Gastroesophageal sphincter (tissue), 4 donors: ENCODE measurements at regions not wholly inside any gene's neighbourhood (a gene's known extent, or its start where the extent isn't known, plus 50 kb on each side); places are given as distances from the start of the nearest gene placed in this dataset.

ENCODE experiments used
- ATAC-seq: fragments of 150-250 bp; one replicate; pipeline ENCODE4 v1.9.1; 2016; ENCODE audit warnings: mild to moderate bottlenecking, moderate library complexity
- H3K27ac ChIP-seq, 4 donors: fragments of 200-600 bp; sonication (generic) in 3 of 4; 1 replicate in 3 of 4; 2 replicates in 1 of 4; pipeline ENCODE4 v1.5.1; 2016 to 2019
- H3K27me3 ChIP-seq: fragments of 200-600 bp; sonication (generic); one replicate; pipeline ENCODE4 v1.5.1; 2019
- H3K36me3 ChIP-seq, 2 donors: fragments of 200-600 bp; sonication (generic); one replicate each; pipeline ENCODE4 v1.5.1; 2019; ENCODE audit warnings: control low read depth in 1 of 2
- H3K4me1 ChIP-seq, 3 donors: fragments of 200-600 bp; sonication (generic); 1 replicate in 2 of 3; 2 replicates in 1 of 3; pipeline ENCODE4 v1.5.1; 2016 to 2019; ENCODE audit warnings: control low read depth in 2 of 3
- H3K4me3 ChIP-seq, 2 donors: fragments of 200-600 bp; sonication (generic); one replicate each; pipeline ENCODE4 v1.5.1; 2019; ENCODE audit warnings: mild to moderate bottlenecking in 1 of 2, moderate library complexity in 1 of 2
- H3K9me3 ChIP-seq, 3 donors: fragments of 200-600 bp; sonication (generic); one replicate each; pipeline ENCODE4 v1.5.1; 2017 to 2019; ENCODE audit warnings: control low read depth in 2 of 3
- EP300 ChIP-seq: sonication (generic); formaldehyde crosslinking; IDR thresholded peaks from one replicate; pipeline ENCODE4 v1.6.1; 2017; ENCODE audit warnings: antibody characterized with exemption, mild to moderate bottlenecking
- POLR2A ChIP-seq, 2 donors: fragments of 450-650 bp; IDR thresholded peaks; one replicate each; pipeline ENCODE4 v1.6.1; 2017; ENCODE audit warnings: antibody characterized with exemption in 2 of 2, mild to moderate bottlenecking in 2 of 2, moderate library complexity in 1 of 2
- POLR2AphosphoS5 ChIP-seq: sonication (generic); formaldehyde crosslinking; IDR thresholded peaks from one replicate; pipeline ENCODE4 v1.6.1; 2017; ENCODE audit warnings: antibody characterized with exemption
- WGBS, 2 donors: methylation state at CpG; one replicate each; pipeline ENCODE4 v1.1.5; 2018; ENCODE audit warnings: low coverage in 1 of 2; 5-methylcytosine and 5-hydroxymethylcytosine counted together
- TF ChIP-seq, protein P1 (sequence below), 4 experiments: fragments of 200-600 bp in 2 of 4; fragments of 450-650 bp in 2 of 4; sonication (generic) in 1 of 4; IDR thresholded peaks; one replicate each; pipeline ENCODE4 v1.5.1; 2017 to 2019; ENCODE audit warnings: antibody characterized with exemption in 4 of 4, mild to moderate bottlenecking in 2 of 4, moderate library complexity in 2 of 4

DNA sequence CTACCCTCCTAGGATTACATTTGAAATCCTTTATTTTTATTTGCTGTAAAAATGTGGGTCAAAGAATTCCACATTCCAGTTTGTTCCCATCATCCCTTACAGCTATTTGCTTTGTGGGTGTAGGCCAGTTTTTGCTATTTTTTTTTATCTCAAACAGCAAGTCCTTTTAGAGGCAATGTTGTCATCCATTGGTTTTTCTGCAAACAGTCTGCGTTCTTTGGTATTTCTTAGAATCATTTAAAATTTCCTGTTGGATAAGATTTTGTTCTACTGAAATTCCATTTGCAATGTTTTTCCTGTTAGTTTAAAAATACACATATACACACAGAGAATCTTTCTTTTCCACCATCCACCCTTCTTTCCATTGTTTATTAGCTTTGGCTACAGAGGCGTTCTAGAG lies 53.3 kb upstream of the STK38L start:
- H3K9me3 ChIP-seq: no peaks in the 10 kb centered on the region
- TF ChIP-seq POLR2AphosphoS5 (peak; percentile 27), POLR2A (IDR thresholded peaks at IDR 0.05) (no peak), EP300 (no peak)
- TF ChIP-seq, protein P1, sequence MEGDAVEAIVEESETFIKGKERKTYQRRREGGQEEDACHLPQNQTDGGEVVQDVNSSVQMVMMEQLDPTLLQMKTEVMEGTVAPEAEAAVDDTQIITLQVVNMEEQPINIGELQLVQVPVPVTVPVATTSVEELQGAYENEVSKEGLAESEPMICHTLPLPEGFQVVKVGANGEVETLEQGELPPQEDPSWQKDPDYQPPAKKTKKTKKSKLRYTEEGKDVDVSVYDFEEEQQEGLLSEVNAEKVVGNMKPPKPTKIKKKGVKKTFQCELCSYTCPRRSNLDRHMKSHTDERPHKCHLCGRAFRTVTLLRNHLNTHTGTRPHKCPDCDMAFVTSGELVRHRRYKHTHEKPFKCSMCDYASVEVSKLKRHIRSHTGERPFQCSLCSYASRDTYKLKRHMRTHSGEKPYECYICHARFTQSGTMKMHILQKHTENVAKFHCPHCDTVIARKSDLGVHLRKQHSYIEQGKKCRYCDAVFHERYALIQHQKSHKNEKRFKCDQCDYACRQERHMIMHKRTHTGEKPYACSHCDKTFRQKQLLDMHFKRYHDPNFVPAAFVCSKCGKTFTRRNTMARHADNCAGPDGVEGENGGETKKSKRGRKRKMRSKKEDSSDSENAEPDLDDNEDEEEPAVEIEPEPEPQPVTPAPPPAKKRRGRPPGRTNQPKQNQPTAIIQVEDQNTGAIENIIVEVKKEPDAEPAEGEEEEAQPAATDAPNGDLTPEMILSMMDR (IDR thresholded peaks at IDR 0.05): no peak
- peak overlapping the region; percentile 82 to 97 (median 84) for H3K27ac ChIP-seq
- 12 to 31% methylated on average over 2 of the region's 2 CpGs for WGBS, 2 donors
- no peak overlapping the region for H3K4me3 ChIP-seq
- H3K36me3 ChIP-seq: no peaks in the 10 kb centered on the region
- H3K27me3 ChIP-seq: no peaks in the 10 kb centered on the region
- peaks cover 11 to 78% (median 21%) of the 10 kb centered on the region in 3 donors for H3K4me1 ChIP-seq
- no peak for ATAC-seq

DNA sequence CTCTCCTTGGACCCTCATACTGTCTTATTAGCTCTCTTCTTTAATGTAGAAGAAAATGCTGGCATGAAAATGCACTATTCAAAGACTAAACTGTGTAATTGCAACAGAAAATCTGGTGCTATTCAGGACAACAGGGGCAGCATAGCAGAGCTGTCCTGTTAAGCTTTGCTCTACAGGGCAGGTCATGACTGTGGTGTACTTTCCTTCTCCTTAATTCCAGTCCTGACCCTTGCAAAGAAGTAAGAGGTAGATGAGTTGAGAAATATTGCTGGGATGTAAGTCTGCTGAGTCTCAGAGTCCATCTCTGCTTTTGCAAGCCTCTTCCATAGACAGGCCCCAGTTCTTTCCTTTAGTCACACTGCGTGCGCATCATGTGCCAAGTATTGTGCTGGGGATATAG lies 52.6 kb upstream of the STK38L start:
- H3K9me3 ChIP-seq: no peaks in the 10 kb centered on the region
- no peak overlapping the region for H3K4me3 ChIP-seq
- H3K27me3 ChIP-seq: no peaks in the 10 kb centered on the region
- no peaks in the 10 kb centered on the region for H3K36me3 ChIP-seq
- no CpG with 5 or more reads among the region's 2 CpGs for WGBS, 2 donors
- H3K4me1 ChIP-seq: peaks cover 11 to 70% (median 19%) of the 10 kb centered on the region in 3 donors
- TF ChIP-seq POLR2AphosphoS5 (no peak), EP300 (no peak), POLR2A (IDR thresholded peaks at IDR 0.05) (no peak)
- TF ChIP-seq, protein P1 (IDR thresholded peaks at IDR 0.05): no peak
- H3K27ac ChIP-seq: peak overlapping the region; percentile 82 to 97 (median 84)
- no peak for ATAC-seq

DNA sequence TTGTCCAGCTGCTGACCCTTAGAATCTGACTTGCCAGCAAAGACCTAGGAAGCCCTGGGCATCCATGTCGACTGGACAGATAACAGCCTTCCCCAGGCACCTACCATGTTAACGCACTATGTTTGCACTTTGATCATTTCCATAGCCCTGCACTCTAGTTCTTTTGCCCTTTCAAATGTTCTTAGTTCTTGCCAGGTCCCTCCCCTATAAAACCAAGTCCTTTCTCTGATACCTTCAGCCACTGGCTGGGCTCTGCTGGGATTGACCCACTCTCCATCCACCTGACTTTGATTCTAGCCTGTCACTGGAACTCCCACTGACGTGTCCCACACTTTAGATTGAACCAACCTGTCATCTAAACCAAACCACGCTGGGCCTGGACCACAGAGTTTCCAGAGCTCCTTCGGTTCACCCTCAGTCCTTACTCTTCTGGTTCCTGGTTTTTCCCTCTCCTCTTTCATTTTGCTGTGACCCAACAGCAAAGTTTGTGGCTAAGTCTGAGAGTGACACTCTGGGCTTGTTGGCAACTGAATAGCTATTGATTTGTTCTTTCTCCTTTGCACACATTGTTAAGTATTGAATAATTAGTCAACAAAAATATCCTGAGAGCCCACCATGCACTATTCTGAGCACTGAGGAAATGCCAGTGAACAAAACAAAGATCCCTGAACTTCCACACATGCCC lies 51.8 kb upstream of the STK38L start:
- TF ChIP-seq, protein P1 (IDR thresholded peaks at IDR 0.05): no peak
- no peak for TF ChIP-seq POLR2A (IDR thresholded peaks at IDR 0.05)
- no peak for TF ChIP-seq EP300
- no peak for TF ChIP-seq POLR2AphosphoS5
- Histone ChIP-seq H3K4me3 (no peak overlapping the region), H3K27ac (peak overlapping the region; percentile 82 to 97 (median 84)), H3K27me3 (no peaks in the 10 kb centered on the region), H3K36me3 (no peaks in the 10 kb centered on the region), H3K4me1 (peaks cover 8 to 63% (median 19%) of the 10 kb centered on the region in 3 donors), H3K9me3 (no peaks in the 10 kb centered on the region)
- no peak for ATAC-seq
- 83 to 87% methylated on average over 3 to 5 of the region's 5 CpGs for WGBS, 2 donors

DNA sequence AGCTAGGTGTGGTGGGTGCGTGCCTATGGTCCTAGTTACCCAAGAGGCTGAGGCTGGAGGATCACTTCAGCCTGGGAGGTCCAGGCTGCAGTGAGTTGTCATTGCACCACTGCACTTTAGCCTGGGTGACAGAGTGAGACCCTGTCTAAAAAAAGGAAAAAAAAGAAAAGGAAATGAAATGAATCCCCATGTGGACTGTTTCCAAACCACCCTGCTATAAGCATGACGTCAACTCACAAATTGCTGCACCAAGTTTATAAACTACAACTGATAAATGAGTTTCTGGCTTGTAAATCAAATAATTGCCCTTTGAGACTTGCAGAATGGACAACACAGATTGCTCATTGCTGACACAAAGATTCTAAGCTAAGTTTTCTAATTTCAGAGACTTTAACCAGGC lies 51.0 kb upstream of the STK38L start:
- H3K27me3 ChIP-seq: no peaks in the 10 kb centered on the region
- TF ChIP-seq, protein P1 (IDR thresholded peaks at IDR 0.05): no peak
- TF ChIP-seq EP300 (no peak), POLR2A (IDR thresholded peaks at IDR 0.05) (no peak), POLR2AphosphoS5 (peak; percentile 89)
- peak overlapping the region; percentile 82 to 97 (median 84) for H3K27ac ChIP-seq
- ATAC-seq: peak; percentile 11
- H3K4me3 ChIP-seq: no peak overlapping the region
- H3K4me1 ChIP-seq: peaks cover 8 to 67% (median 19%) of the 10 kb centered on the region in 3 donors
- H3K9me3 ChIP-seq: no peaks in the 10 kb centered on the region
- 16 to 24% methylated on average over 2 of the region's 2 CpGs for WGBS, 2 donors
- H3K36me3 ChIP-seq: no peaks in the 10 kb centered on the region

DNA sequence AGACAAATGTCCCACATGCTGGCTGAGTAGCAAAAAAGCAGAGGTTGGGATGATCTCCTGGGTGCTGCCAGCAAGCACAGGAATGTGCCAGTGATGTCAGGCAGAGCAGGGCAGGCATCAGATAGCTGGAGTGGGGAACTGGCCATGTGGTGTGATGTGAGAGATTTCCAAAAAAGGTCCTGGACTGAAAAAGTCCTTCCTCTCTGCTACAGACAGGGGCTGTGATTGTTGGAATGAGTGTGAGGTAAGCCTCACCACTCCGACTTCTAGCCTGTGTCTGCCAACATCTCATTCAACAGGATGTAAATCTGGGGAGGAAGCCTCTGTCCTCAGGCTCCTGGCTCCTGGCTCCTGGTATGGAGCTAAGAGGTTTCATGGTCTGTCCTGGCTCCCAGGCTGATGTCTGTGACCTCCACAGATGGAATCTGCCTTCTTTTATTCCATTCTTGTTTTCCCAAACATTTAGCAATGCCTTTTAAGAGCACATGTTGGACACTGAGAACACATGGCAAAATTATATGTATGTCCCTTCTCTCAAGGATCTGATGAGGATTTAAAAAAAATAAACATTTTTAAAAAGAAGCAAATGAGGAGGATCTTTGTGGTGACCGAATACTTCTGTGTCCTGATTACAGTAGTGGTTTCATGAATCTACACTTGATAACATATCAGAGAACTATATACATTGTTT lies 50.1 kb upstream of the STK38L start:
- Histone ChIP-seq H3K27ac (peak overlapping the region; percentile 82 to 97 (median 84)), H3K27me3 (no peaks in the 10 kb centered on the region), H3K4me1 (peaks cover 8 to 76% (median 19%) of the 10 kb centered on the region in 3 donors), H3K36me3 (no peaks in the 10 kb centered on the region), H3K4me3 (no peak overlapping the region), H3K9me3 (no peaks in the 10 kb centered on the region)
- TF ChIP-seq, protein P1 (IDR thresholded peaks at IDR 0.05): peak in 2 of 4 experiments; percentile 46 to 56
- TF ChIP-seq POLR2AphosphoS5: peak; percentile 85
- peak in 1 of 2 donors; percentile 25 for TF ChIP-seq POLR2A (IDR thresholded peaks at IDR 0.05)
- peak; percentile 56 for TF ChIP-seq EP300
- WGBS, 2 donors: 21 to 41% methylated on average over 1 to 2 of the region's 2 CpGs
- ATAC-seq: peak; percentile 83
